IPS DF 4.7 (cell line): ENCODE measurements at regions not wholly inside any gene's neighbourhood (a gene's known extent, or its start where the extent isn't known, plus 50 kb on each side); places are given as distances from the start of the nearest gene placed in this dataset.

Experiments
- DNase-seq: peaks from one replicate; pipeline ENCODE4 v3.0.0-alpha.2; 2013; ENCODE audit warnings: low spot score; ENCODE audit errors: extremely low read depth

DNA sequence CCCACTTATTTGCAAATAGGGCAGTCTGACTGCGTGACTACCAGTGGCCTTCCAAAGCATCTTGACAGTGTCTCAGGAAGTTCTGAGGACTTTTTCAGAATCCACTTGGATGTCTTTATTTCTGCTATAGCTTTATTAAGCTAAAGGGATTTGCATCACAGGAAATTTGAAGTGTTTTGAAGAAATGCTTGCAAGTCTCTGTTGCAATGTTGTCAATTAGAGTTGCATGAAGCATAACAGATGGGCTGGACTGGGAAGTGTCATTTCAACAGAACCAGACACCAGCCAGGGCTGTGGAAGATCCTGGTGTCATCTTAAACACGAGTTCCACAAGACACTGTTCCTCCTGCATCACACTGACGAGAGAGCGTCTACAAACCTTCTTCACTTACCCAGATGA, 224.5 kb downstream of the EN1 start:
- no peak for DNase-seq

DNA sequence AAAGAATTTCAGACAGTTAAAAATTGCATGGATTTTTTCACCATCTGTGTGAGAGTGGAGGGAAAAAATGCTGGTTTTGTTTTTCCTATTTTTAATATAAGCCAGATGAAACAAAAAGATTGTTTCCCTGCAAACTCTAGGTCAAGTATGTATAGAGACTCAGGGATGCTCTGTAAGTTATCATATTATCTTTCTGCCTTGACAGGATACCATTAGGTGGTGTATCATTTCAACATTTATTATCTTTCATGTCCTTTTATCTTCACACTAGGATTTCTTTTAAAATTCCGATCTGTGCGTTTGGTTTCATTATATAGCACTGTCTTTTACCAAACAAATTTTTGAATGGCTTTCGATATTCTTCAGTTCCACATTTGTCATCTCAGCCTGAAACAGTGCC, 225.3 kb downstream of the EN1 start:
- no peak for DNase-seq

DNA sequence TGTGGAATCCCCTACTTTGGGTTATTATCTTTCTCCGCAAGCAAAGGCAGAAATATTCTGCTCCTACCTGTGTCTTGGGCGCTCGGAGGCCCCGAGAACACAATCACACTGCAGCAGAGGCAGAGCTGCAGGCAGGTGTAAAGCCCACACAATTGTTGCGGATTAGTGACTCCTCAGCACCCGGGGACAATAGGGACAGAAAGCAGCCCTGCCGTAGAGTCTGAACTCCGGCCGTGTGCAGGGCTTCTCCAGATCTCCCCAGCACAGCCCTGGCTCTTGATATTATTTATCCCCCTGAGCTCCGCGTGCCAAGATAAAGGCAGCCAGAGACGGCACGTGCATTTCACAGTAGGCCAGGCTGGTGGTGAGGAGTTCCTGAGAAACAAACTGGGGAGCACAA, 229.2 kb downstream of the EN1 start:
- DNase-seq = no peak

DNA sequence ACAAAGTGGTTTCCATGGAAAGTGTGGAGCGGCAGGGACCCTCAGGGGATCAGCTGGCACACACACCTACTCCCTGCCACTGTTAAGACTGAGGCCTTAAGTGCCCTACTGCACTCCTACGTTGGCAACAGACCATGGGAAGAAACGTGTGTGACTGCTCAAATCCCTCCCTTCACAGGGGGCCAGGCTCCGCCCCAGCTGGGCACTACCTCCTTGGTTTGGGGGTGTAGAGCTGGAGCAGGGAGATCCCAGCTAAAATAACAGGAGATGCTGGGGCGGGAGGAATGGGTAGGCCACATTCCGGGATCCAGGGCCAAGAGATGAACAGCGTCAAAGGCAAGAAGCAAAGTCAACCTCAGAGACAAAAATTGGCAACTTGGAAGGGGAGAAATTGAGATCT, 231.0 kb downstream of the EN1 start:
- no peak for DNase-seq

DNA sequence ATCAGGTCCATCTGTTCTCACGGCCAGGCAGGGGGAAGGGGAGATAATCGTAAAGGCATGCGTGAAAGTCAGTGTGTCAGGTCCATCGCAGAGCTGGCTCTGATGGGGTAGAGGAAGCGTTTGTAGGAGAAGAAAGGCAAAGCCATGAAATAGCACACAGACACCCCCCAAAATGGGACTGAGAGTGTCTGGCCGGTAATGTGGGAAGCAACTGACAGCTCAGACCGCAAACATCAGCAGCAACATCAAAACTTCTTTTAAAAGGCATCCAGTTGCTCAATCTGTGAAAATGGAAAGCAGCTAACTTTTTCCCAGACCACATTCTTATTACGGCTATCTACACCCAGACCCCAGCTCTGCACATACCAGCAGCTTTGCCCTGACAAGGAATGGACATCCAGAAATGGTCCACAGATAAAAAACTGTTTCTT, 232.6 kb downstream of the EN1 start:
- no peak for DNase-seq

DNA sequence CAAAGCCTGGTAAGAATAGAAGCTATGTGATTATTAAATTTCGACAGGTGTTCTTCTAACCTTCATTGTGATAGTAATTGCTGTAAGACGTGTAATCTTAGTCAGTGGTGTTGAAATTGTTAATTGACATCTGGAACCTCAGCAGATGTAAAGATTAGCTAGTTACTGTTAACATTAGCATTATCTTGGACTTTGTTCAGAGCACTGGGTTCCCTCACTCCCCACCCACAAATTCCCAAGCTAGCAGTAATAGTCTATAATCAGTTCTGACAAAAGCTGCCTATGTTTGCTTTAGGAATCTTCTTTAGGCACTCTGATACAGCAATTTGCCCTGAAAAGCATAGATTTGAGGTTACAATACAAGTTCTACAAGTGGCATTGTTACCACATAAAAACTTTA, 233.7 kb downstream of the EN1 start:
- no peak for DNase-seq

DNA sequence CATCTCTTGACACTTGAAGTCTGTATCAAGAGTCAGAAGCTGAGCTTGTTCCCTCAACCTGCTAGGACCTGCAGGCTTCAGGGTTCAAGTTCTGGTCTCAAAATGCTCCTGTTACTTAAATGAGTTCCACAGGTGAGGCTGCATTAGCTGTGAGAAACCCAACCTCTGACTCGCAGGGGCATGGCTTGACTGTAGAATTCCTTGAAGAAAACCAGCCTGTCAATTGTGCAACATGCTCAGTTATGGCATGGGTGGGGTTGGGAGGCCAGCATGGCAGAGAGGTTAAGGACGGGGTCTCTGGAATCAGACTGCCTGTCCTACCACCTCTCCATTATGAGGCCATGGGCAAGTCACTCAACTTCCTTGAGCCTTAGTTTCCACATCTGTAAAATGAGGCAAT, 235.8 kb downstream of the EN1 start:
- DNase-seq = no peak

DNA sequence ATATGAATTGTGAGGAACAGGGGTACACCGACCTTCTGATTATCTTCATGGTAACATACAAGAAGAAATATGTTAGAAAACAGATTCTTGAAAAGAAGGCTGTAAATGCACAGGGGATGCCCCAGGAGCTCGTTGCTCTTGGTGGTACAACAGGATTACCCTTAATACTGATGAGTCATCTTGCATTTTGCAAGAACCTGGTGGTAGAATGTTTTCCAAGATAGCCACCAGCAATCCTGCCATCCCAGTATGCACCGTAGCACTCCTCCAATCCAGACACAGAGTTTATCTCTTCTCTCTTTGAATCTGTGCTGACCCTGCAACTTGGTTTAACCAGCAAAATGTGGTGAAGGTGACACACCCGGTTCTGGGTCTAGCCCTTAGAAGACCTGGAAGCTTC, 238.3 kb downstream of the EN1 start:
- DNase-seq = no peak

DNA sequence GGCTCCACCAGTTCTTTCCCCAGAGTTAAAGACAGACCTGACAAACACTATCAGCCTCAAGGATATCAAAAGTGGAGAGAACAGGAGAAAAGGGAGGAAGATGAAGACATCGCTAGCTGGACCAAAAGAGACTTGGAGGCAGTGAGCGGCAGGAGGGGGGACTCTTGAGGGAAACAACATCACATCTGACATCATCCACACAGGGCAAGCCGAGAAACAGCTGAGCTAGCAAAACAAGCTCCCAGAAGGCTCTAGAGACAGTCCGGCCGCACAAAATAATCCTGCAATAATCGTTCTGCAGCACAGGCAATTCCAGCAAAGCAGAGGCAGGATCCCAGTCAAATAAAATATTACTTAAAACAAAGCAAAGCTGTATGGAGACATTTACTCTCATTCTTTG, 239.8 kb downstream of the EN1 start:
- no peak for DNase-seq

DNA sequence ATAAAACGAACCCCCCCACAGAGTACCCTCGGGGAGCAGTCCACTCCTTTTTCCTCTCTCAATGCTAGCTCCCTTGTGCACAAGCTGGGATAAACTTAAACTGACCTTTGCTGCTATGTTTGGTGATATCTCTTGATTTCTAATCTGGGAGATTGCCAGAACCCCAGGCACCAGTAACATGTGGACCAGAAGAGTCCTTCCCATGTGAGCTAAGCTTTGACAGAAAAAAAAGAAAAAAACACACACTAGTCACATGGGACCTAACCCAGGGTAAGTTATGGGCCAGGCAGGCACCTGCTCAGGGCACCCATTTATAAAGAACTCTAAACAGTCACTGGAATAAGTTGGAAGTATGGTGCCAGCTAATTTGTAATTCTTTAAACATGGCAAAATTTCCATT, 242.6 kb downstream of the EN1 start:
- no peak for DNase-seq

DNA sequence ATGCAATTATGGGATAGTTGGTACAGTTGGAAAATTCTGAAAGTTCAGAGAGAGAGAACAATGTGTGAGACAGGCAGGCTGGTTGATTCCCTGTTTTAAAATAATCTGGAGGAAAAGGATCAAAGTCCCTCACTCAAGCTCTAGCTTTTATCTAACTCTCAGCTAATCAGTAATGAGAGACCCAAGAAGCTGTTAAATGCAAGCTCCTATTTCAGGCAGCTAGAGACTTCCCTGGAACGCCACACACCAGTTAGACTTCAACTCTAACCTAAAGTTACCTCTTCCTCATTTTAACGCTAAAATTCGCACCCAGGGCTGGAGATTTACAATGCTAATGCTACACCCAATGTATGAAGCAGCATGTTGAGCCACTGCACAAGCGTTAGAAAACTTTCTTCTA, 243.1 kb downstream of the EN1 start:
- DNase-seq = no peak

DNA sequence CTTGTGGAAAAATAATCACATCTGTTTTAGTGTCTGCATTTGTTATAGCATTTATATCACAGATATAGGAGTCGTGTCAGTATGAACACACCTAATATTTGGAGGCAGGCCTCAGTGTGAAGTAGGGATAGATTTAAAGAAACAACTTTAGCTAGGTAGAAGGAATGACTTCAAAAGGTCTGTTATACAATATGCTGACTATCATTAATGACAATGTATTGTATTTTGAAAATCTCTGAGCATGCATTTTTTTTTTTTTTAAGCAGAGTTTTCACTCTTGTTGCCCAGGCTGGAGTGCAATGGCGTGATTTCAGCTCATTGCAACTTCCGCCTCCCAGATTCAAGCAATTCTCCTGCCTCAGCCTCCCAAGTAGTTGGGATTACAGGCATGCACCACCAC, 248.3 kb downstream of the EN1 start:
- DNase-seq = no peak

DNA sequence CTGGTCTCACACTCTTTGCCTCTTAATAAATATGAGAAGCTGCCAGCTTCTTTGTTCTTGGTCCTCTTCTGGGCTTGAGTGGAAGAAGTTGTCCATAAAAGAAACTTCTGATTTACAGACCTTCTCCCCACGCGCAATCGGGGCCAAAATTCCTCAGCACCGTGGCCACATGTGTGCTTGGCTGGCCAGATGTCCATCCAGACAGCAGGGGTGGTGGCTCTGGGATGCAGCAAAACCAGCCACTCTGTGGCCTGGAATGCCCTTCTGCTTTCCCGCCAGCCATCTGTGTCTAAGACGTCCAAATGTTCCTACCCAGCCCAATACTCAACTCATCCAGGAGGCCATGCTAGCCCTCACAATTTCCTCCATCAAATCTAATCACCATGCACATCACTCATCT, 250.8 kb downstream of the EN1 start:
- no peak for DNase-seq

DNA sequence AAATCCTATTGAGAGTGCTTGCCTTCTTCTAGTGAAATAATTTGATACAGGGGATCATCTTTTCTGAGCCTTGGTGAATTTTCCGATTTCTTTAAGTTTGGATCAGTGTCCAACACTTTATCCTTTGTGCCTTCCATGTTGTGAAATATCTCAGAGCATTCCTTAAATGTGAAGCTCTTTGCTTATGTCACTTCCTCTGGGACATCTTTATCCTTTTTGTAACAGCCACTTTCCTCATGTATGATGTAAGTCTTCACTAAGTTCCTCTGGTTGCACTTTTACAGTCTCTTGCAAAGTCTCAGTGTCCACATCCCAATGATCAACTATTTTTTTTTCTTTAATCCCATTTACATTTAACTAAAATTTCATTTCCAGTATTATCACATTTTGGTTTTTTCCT, 254.2 kb downstream of the EN1 start:
- DNase-seq = no peak

DNA sequence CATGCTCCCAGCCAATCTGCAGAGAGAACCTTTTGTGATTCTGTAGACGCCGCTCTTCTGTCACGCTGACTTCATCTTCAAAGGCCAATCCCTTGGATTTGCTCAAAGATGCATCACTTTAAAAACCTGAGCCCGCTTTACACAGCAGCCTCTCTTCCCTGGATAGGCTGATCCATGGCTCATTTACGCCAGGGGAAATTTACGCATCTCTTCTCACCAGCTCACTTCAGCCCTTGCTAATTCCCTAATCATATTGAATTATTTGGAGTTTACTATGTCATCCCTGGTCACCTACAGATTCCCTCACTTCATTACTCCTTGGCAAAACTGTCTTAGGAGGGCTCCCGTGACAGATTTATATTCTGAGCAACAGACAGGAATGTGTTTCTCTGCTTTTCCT, 256.2 kb downstream of the EN1 start:
- DNase-seq = no peak

DNA sequence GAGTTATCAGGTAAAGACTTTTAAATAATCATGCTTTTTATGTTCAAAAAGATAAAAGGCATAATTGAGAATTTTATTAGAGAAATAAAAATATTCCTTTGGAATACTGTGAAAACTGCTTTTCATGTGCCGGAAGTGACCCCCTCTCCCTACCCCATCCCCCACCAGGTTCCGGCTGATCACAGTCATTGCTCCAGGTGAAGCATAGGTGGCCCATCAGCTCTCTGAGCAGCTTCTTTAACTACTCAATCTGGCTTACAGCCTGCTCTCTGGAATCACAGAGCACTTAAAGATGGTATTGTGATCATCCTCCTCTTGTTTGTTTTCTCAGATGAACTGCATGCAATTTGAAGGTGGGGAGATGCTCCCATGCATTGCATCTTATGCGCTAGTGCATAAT, 257.7 kb downstream of the EN1 start:
- no peak for DNase-seq

DNA sequence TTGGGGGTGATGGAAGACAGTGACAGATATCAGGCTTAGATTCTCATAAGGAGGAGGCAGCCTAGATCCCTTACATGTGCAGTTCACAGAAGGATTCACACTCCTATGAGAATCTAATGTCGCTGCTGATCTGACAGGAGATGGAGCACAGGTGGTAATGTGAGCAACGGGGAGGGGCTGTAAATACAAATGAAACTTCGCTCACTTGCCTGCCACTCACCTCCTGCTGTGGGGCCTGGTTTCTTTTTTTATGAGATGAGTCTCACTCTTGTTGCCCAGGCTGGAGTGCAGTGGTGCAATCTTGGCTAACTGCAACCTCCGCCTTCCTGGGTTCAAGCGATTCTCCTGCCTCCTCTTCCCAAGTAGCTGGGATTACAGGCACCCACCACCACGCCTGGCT, 258.6 kb downstream of the EN1 start:
- no peak for DNase-seq

DNA sequence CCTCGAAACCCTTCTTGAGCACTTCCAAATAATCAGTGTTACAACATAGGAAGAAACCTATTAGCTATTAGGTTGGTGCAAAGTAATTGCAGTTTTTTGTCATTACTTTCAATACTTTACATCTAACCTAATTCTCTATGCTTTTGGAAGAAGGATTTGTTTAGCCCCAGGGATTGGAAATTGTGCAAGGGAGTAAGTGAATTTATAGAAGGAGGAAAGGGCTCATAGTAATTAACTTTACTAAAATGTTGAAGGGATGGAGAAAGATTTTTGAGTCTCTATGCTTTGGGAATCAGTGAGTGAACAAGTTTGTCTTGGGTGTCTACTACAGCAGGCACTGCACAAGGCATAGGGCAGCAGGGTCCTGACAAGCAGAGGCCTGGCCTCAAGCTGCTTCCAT, 261.1 kb downstream of the EN1 start:
- no peak for DNase-seq

DNA sequence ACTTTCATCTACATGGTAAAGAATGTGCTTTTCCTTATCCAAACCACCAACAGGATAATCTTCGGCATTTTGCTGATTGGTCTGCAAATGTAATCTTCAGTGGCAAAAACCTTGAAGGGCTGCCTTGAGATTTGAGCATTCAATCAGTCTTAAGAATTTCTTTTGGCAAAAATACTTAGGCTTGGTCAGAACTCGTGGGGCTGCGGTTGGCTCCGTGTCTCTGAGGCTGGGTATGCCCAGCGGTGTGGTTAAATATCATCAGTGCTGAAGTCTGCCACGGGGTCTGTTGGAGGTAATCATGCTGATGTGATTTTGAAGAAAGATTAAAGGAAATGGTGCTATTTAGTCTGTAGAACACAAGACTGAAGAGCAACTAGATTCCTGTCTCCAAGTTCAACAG, 262.6 kb downstream of the EN1 start:
- DNase-seq = no peak

DNA sequence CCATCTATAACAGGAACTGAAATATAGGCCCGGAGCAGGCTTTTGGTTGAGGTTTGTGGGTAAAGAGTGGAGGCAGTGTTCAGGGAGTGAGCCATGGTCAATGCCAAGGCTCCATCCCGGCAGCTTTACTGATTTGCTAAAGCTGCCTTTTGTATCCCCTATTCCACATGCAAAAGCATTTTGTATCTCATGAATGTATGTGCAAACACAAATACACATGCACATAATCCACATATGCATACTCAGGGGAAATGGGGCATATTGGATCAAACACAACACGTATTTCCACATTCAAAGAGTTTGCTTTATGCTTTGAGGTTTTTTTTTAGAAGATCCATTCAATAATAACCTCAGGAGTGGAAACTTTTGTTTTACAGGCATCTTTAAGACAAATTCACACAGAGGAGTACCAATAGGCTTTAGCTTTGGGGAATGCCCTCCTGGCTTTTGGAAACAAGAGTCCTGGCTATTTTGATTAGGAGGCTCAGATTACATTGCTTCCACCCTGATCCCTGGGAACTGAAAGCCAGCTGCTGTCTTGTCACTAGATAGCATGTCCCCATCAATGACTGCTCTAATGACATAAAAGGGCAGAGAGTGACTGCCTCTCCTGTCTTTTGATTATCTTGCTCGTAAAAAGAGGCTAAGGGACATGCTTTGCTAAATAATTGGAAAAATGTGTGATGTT, 263.2 kb downstream of the EN1 start:
- no peak for DNase-seq

DNA sequence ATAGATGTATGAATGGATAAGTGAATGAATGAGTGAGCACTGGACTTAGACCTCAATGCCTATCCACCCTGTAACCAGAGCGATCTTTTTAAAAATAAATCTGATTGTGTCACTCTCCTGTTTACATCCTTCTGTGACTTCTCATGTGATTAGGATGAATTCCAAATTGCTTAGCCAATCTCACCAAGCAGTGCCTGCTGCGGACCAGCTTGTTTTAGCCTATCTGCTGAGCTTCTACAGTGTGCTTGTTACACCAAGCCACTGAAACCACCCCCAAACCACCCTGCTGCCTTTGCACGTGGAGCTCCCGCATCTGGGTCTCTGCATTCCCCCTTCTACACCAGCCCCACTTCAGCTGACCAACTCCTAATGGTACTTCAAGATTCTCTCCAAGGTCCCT, 265.4 kb downstream of the EN1 start:
- DNase-seq = no peak

DNA sequence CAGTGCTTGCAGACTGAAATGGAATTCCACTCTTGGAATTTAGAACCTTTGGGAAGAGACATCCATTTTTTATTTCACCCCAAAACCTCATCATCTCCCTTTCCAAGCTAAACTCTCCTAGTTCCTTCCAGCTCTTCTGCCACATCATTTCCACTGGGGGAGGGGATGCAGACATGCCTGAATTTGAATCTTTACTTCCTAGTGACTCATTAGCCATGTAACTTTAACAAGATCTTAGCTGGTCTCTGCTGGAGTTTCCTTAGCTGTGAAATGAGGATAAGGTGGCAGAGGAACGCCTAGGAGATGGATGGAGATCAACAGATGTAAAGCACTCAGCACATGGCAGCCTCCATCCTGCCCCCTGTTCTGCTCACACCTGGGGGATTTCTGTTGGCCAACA, 266.8 kb downstream of the EN1 start:
- no peak for DNase-seq

DNA sequence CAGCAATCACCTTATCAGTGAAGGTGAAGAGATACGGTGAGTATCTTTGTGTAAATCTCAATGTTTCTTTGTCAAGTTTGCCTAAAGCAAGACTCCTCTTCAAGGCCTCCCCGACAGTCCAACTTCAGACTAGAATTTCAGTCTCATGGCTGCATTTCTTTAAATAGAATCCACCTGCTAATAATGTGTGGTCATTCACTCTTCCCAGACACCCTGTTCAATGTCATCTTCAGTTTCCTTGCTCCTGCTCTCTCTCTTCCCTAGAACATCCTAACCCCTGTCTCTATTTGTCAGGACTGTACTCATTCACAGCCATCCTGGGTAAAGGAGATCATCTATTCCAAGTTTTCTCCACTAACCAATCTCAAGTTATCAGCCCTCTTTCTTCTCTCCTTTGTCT, 267.3 kb downstream of the EN1 start:
- DNase-seq = no peak

DNA sequence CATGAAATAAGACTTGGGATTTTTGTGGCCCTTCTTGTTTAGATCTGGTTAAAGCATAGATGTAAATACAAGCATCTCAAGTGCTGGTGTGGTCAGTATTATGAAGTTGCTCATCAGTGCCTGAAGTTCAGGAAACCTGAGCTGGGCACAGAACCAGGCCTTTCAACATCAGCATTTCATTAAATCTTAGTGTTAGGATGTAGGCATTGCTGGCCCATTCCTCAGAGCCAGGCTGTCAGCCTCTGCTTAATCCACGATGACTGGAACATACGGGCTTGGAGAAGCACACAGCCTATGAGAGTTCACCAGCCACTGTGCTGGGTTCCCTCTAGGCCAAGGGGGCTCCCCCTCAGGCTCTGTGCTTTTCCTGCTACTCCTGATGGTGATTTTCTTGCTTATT, 270.2 kb downstream of the EN1 start:
- DNase-seq = no peak
